BLaER1 (cell line): ENCODE measurements at regions not wholly inside any gene's neighbourhood (a gene's known extent, or its start where the extent isn't known, plus 50 kb on each side); places are given as distances from the start of the nearest gene placed in this dataset.
"Not testable (repeated sequence)": the region's sequence is repeated elsewhere in the genome, so short reads cannot be mapped to it uniquely, and the experiment has no call there.

Experiments
- H3K27ac ChIP-seq: shearing (Covaris generic); formaldehyde crosslinking; 2 replicates; pipeline ENCODE4 v1.8.1; 2022
- H3K27me3 ChIP-seq: shearing (Covaris generic); formaldehyde crosslinking; 2 replicates; pipeline ENCODE4 v1.8.1; 2022
- H3K36me3 ChIP-seq: shearing (Covaris generic); formaldehyde crosslinking; 2 replicates; pipeline ENCODE4 v1.8.1; 2022
- H3K4me1 ChIP-seq: shearing (Covaris generic); formaldehyde crosslinking; 2 replicates; pipeline ENCODE4 v1.8.1; 2022
- H3K4me2 ChIP-seq: shearing (Covaris generic); formaldehyde crosslinking; 2 replicates; pipeline ENCODE4 v1.8.1; 2022
- H3K4me3 ChIP-seq: shearing (Covaris generic); formaldehyde crosslinking; 2 replicates; pipeline ENCODE4 v1.8.1; 2022
- H3K9ac ChIP-seq: shearing (Covaris generic); formaldehyde crosslinking; 2 replicates; pipeline ENCODE4 v1.8.1; 2022
- H3K9me3 ChIP-seq: shearing (Covaris generic); formaldehyde crosslinking; 2 replicates; pipeline ENCODE4 v1.8.1; 2022
- H4K20me1 ChIP-seq: shearing (Covaris generic); formaldehyde crosslinking; 2 replicates; pipeline ENCODE4 v1.8.1; 2022
- Cebpa-rat ChIP-seq: shearing (Covaris generic); IDR thresholded peaks from 2 replicates; pipeline ENCODE4 v1.8.1; 2022

DNA sequence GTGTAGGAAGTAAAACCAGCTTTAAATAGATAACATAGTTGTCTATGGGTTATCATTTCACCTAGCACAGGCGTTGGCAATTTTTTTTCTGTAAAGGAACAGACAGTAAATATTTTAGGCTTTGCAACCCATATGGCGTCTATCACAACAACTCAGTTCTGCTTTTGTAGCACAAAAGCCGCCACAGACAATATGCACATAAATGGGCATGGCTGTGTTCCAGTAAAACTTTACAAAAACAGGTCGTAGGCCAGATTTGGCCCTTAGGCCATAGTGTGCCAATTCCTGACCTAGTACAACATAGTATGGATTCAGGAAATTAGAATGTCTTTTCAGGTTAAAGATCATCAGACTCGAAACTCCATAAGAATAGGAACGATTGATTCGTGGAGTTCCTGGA lies 265.3 kb upstream of the GK2 start:
- Histone ChIP-seq H3K9me3 (peaks cover 18% of the 10 kb centered on the region), H3K4me2 (no peak overlapping the region), H3K36me3 (no peaks in the 10 kb centered on the region), H3K27me3 (no peaks in the 10 kb centered on the region), H4K20me1 (no peaks in the 10 kb centered on the region), H3K9ac (no peak overlapping the region), H3K4me1 (no peaks in the 10 kb centered on the region), H3K4me3 (no peak overlapping the region), H3K27ac (no peak overlapping the region)
- no peak for TF ChIP-seq Cebpa-rat

DNA sequence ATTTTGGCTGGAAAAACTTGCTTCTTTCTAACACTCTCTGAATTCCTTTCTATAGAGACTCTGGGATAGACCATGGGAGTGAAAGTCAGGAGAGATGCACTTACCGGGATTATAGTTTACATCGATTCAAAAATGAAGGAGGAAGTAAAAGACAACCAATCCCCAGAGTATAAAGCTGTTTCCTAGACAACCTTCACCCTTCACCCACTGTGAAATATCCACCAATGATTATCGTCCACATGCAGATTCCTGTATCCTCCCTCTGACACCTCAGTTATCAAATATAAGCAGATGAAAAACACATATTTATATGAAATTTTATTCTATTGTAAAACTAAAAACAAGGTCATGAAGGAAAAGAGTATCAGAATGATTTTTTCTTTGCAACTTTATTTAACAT lies 258.8 kb upstream of the GK2 start:
- H3K36me3 ChIP-seq, result no peaks in the 10 kb centered on the region
- no peak for TF ChIP-seq Cebpa-rat
- peaks cover 20% of the 10 kb centered on the region for H3K9me3 ChIP-seq
- no peaks in the 10 kb centered on the region for H3K4me1 ChIP-seq
- H4K20me1 ChIP-seq, result no peaks in the 10 kb centered on the region
- H3K27ac ChIP-seq, result no peak overlapping the region
- H3K27me3 ChIP-seq, result no peaks in the 10 kb centered on the region
- H3K9ac ChIP-seq, result no peak overlapping the region
- no peak overlapping the region for H3K4me2 ChIP-seq
- no peak overlapping the region for H3K4me3 ChIP-seq

DNA sequence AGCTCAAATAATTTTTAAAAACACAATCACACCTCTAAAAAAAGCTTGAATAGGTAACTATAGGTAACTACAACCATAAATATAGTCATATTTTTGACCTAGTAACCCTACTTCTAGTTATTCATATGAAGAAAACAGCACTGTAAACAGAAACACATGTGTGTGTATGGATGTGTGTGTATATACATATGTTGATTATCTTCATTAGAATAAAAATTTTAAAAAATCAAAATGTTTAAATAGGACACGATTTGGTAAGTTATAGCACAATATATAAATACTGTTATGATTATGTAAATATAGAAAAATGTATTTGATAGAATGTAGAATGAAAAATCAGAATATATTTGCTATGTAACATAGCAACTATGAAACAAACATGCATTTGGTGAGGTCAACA lies 258.1 kb upstream of the GK2 start:
- H3K9me3 ChIP-seq, result peaks cover 20% of the 10 kb centered on the region
- no peak overlapping the region for H3K4me2 ChIP-seq
- H4K20me1 ChIP-seq, result no peaks in the 10 kb centered on the region
- no peaks in the 10 kb centered on the region for H3K36me3 ChIP-seq
- no peak overlapping the region for H3K4me3 ChIP-seq
- no peak overlapping the region for H3K9ac ChIP-seq
- no peak for TF ChIP-seq Cebpa-rat
- H3K27ac ChIP-seq, result no peak overlapping the region
- no peaks in the 10 kb centered on the region for H3K4me1 ChIP-seq
- H3K27me3 ChIP-seq, result no peaks in the 10 kb centered on the region

DNA sequence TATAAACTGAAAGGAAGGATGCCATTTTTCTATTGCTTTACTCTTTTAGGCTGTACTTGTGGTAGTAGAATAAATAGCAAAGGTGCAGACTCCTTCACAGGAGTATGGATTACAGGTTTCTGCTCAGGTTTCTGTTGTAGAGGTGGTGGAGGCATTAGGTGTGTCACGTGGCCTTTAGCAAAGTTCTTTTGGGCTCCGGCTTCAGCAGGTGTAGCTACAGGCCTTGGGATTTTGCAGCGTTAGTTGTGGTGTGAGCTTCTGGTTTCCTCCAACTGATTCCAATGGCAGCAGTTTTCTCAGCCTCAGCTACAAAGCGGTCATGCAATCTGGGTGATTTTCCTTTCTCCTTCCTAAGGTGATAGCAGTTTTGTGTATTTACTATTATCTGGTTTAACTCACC lies 255.8 kb upstream of the GK2 start:
- H3K36me3 ChIP-seq, result no peaks in the 10 kb centered on the region

DNA sequence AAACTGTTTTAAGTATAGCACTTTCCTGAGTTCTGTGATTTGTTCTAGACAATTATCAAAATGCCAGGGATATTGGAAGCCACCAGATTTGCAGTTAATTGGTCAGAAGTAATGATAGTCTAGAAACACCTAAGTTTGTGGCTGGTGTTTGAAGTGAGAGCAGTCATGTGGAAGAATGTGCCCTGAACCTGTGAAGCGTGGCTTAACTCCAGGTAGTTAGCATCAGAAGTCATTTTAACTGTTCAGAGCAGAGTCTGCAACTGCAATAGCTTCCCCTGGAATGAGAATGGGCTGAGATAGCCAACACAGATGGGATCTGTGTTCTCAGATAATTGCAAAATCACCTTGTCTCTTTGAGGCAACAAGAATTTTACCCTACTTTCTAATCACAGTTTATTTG lies 255.1 kb upstream of the GK2 start:
- Histone ChIP-seq H3K9me3 (peaks cover 13% of the 10 kb centered on the region), H3K9ac (no peak overlapping the region), H3K4me2 (no peak overlapping the region), H3K27me3 (no peaks in the 10 kb centered on the region), H4K20me1 (no peaks in the 10 kb centered on the region), H3K4me3 (no peak overlapping the region), H3K27ac (no peak overlapping the region), H3K4me1 (no peaks in the 10 kb centered on the region), H3K36me3 (no peaks in the 10 kb centered on the region)
- TF ChIP-seq Cebpa-rat, result no peak

More for the DNA sequence above, 255.8 kb upstream of the GK2 start:
- Histone ChIP-seq H3K4me1 (no peaks in the 10 kb centered on the region), H3K9ac (no peak overlapping the region), H3K27me3 (no peaks in the 10 kb centered on the region), H3K27ac (no peak overlapping the region), H3K4me3 (no peak overlapping the region), H3K9me3 (peaks cover 20% of the 10 kb centered on the region), H4K20me1 (no peaks in the 10 kb centered on the region), H3K4me2 (no peak overlapping the region)
- TF ChIP-seq Cebpa-rat, result no peak

GRCh38 chr4:79662651-79663050 lies 254.6 kb upstream of the GK2 start:
- no peaks in the 10 kb centered on the region for H3K36me3 ChIP-seq
- H3K27ac ChIP-seq, result no peak overlapping the region
- H4K20me1 ChIP-seq, result no peaks in the 10 kb centered on the region
- no peaks in the 10 kb centered on the region for H3K4me1 ChIP-seq
- peaks cover 11% of the 10 kb centered on the region for H3K9me3 ChIP-seq
- H3K9ac ChIP-seq, result no peak overlapping the region
- no peaks in the 10 kb centered on the region for H3K27me3 ChIP-seq
- H3K4me2 ChIP-seq, result no peak overlapping the region
- no peak overlapping the region for H3K4me3 ChIP-seq
- no peak for TF ChIP-seq Cebpa-rat

DNA sequence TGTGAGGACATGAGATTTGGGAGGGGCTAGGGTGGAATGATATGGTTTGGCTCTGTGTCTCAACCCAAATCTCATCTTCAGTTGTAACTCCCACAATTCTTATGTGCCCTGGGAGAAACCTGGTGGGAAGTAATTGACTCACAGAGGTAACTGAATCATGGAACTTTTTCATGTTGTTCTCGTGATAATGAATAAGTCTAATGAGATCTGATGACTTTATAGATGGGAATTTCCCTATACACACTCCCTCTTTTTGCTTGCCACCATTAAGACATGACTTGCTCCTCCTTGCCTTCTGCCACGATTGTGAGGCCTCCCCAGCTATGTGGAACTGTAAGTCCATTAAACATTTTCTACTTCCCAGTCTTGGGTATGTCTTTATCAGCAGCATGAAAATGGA lies 253.2 kb upstream of the GK2 start:
- TF ChIP-seq Cebpa-rat, result no peak
- Histone ChIP-seq H3K4me3 (no peak overlapping the region), H3K27me3 (no peaks in the 10 kb centered on the region), H3K4me1 (no peaks in the 10 kb centered on the region), H3K9me3 (peaks cover 18% of the 10 kb centered on the region), H4K20me1 (no peaks in the 10 kb centered on the region), H3K36me3 (no peaks in the 10 kb centered on the region), H3K9ac (no peak overlapping the region), H3K27ac (no peak overlapping the region), H3K4me2 (no peak overlapping the region)

GRCh38 chr4:79659308-79659870 lies 251.4 kb upstream of the GK2 start:
- not testable (repeated sequence) for H3K27ac ChIP-seq, H3K9ac ChIP-seq, H3K4me3 ChIP-seq, H3K4me2 ChIP-seq, H3K27me3 ChIP-seq, H4K20me1 ChIP-seq, H3K4me1 ChIP-seq, H3K36me3 ChIP-seq
- peaks cover 18% of the 10 kb centered on the region for H3K9me3 ChIP-seq

- H3K27me3 ChIP-seq, result no peaks in the 10 kb centered on the region
Measured at GRCh38 chr4:79657379-79657778, 249.4 kb upstream of the GK2 start.

DNA sequence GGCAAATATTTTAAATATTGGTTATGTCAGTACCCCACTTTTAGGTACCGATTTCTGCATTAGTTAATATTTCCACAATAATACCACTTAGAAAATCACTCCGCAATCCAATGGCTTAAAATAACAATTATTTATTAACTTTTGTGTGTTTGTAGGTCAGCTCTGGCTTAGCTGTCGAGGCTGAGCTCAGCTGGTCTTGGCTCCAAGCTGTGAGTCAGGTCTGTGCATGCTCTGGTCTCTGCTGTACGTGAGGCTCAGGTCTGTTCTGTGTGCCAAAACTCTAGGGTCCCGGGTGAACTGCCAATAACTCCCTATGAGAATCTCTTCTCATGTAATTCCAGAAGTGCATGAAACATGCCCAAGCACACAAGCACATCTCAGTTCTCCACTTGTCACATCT lies 245.8 kb upstream of the GK2 start:
- Histone ChIP-seq H3K4me3 (no peak overlapping the region), H3K9me3 (peaks cover 8% of the 10 kb centered on the region; the same call in 1 of the 2 replicates), H3K27me3 (no peaks in the 10 kb centered on the region), H4K20me1 (no peaks in the 10 kb centered on the region), H3K36me3 (no peaks in the 10 kb centered on the region), H3K4me1 (no peaks in the 10 kb centered on the region), H3K9ac (no peak overlapping the region), H3K27ac (no peak overlapping the region), H3K4me2 (no peak overlapping the region)
- TF ChIP-seq Cebpa-rat, result no peak

More at GRCh38 chr4:79657379-79657778, 249.4 kb upstream of the GK2 start:
- Histone ChIP-seq H3K4me2 (no peak overlapping the region), H3K9me3 (peaks cover 18% of the 10 kb centered on the region), H4K20me1 (no peaks in the 10 kb centered on the region), H3K36me3 (no peaks in the 10 kb centered on the region), H3K9ac (no peak overlapping the region), H3K4me3 (no peak overlapping the region), H3K27ac (no peak overlapping the region), H3K4me1 (no peaks in the 10 kb centered on the region)
- no peak for TF ChIP-seq Cebpa-rat

- no peak overlapping the region for H3K4me3 ChIP-seq
- TF ChIP-seq Cebpa-rat, result no peak
- no peaks in the 10 kb centered on the region for H4K20me1 ChIP-seq
- H3K36me3 ChIP-seq, result no peaks in the 10 kb centered on the region
- H3K27me3 ChIP-seq, result no peaks in the 10 kb centered on the region
- H3K27ac ChIP-seq, result no peak overlapping the region
- H3K9ac ChIP-seq, result no peak overlapping the region
- no peaks in the 10 kb centered on the region for H3K4me1 ChIP-seq
- no peak overlapping the region for H3K4me2 ChIP-seq
- H3K9me3 ChIP-seq, result peaks cover 8% of the 10 kb centered on the region; the same call in 1 of the 2 replicates
Measured at GRCh38 chr4:79652738-79653137, 244.7 kb upstream of the GK2 start.
